Activated B cell treated with CpG ODN at 0.5 μM for 24 hours (primary cell): ENCODE measurements at regions not wholly inside any gene's neighbourhood (a gene's known extent, or its start where the extent isn't known, plus 50 kb on each side); places are given as distances from the start of the nearest gene placed in this dataset.

ENCODE experiments used
- ATAC-seq: fragments of 200-7000 bp; cut with Tn5 transposase; one replicate; pipeline ENCODE4 v1.10.0; 2021; ENCODE audit warnings: low read depth, mild to moderate bottlenecking, moderate library complexity
- CTCF ChIA-PET: fragments of 350-600 bp; sonication (Branson Sonifier 250); formaldehyde crosslinking; loops from one replicate; lab custom pipeline; 2021; ENCODE audit warnings: antibody characterized with exemption; lab: Charles Lee
- POLR2A ChIA-PET: fragments of 350-600 bp; sonication (Branson Sonifier 250); formaldehyde crosslinking; loops from one replicate; lab custom pipeline; 2021; ENCODE audit warnings: antibody characterized with exemption; lab: Charles Lee
- DNase-seq: peaks from one replicate; pipeline ENCODE4 v3.0.0; 2022
- H3K27ac Mint-ChIP-seq: one replicate; pipeline ENCODE4 v1.8.0; 2020; ENCODE audit warnings: mixed read lengths
- H3K27me3 Mint-ChIP-seq: one replicate; pipeline ENCODE4 v1.8.0; 2021; ENCODE audit warnings: mixed read lengths
- H3K36me3 Mint-ChIP-seq: one replicate; pipeline ENCODE4 v1.8.0; 2021; ENCODE audit warnings: low read depth, mixed read lengths
- H3K4me1 Mint-ChIP-seq: one replicate; pipeline ENCODE4 v1.8.0; 2021; ENCODE audit warnings: mixed read lengths
- H3K4me3 Mint-ChIP-seq: one replicate; pipeline ENCODE4 v1.8.0; 2020; ENCODE audit warnings: mild to moderate bottlenecking, mixed read lengths
- H3K9me3 Mint-ChIP-seq: one replicate; pipeline ENCODE4 v1.8.0; 2020; ENCODE audit warnings: mixed read lengths
- intact Hi-C: fragments of 100-400 bp; cut with micrococcal nuclease; formaldehyde crosslinking; loops from one replicate; pipeline ENCODE4 v1.15.1; 2024
- TF ChIP-seq, protein P1 (sequence below): fragments of 200-600 bp; IDR thresholded peaks from one replicate; pipeline ENCODE4 v1.8.0; 2022; ENCODE audit warnings: antibody characterized with exemption, mild to moderate bottlenecking

DNA sequence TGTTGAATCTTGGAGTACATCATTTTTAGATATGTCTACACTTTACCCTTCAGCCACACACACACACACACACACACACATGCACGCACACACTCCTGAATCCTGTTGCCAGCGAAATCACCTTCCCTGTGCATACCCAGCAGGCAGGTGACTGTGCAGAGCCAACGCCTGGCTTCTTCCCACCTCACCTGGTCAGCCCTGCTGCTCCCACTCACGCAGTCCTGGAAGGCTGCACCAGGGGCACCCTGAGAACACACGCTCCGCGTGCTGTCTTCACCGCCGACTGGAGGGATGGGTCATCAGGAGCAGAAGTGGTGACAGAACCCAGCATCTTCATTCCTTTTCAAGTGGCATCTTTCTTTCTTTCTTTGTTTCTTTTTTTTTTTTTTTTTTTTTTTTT is 94.6 kb downstream of the TBXT start:
- CTCF ChIA-PET = no interaction called here
- POLR2A ChIA-PET = no interaction called here
- TF ChIP-seq, protein P1, sequence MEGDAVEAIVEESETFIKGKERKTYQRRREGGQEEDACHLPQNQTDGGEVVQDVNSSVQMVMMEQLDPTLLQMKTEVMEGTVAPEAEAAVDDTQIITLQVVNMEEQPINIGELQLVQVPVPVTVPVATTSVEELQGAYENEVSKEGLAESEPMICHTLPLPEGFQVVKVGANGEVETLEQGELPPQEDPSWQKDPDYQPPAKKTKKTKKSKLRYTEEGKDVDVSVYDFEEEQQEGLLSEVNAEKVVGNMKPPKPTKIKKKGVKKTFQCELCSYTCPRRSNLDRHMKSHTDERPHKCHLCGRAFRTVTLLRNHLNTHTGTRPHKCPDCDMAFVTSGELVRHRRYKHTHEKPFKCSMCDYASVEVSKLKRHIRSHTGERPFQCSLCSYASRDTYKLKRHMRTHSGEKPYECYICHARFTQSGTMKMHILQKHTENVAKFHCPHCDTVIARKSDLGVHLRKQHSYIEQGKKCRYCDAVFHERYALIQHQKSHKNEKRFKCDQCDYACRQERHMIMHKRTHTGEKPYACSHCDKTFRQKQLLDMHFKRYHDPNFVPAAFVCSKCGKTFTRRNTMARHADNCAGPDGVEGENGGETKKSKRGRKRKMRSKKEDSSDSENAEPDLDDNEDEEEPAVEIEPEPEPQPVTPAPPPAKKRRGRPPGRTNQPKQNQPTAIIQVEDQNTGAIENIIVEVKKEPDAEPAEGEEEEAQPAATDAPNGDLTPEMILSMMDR = no peak
- Mint-ChIP-seq H3K36me3 (no peaks in the 10 kb centered on the region), H3K9me3 (peaks cover 14% of the 10 kb centered on the region), H3K4me3 (no peak overlapping the region), H3K27ac (no peak overlapping the region), H3K27me3 (peaks cover 4% of the 10 kb centered on the region), H3K4me1 (no peaks in the 10 kb centered on the region)
- ATAC-seq = no peak
- intact Hi-C loops = no loop called here
- DNase-seq = no peak

DNA sequence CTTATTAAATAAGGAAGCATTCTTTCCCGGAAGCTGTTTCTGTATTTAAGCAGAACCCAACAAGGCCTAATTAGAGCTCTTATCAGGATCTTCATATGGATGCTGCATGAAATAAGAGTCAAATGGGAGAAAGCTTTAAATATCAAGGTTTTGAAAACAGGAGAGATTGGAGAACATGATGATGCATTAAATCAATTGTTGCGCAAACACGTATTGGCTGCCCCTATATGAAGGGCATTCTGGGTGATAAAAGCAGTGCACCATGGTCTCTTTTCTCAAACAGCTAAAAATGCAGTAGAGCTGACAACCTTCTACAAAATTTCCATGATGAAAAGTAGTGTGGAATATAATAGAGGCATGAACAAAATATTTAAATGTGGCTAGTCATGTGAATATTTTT is 98.9 kb downstream of the TBXT start:
- peaks cover 16% of the 10 kb centered on the region for H3K9me3 Mint-ChIP-seq
- no peaks in the 10 kb centered on the region for H3K27me3 Mint-ChIP-seq
- CTCF ChIA-PET = interaction anchor here (0.7 kb wide), 1 partner anchor 28 kb away, joined by 3 read pairs; no protein-coding TSS in a partner anchor
- H3K27ac Mint-ChIP-seq = no peak overlapping the region
- TF ChIP-seq, protein P1 = no peak
- no peak overlapping the region for H3K4me3 Mint-ChIP-seq
- DNase-seq = no peak
- intact Hi-C loops = no loop called here
- no peaks in the 10 kb centered on the region for H3K4me1 Mint-ChIP-seq
- no peak for ATAC-seq
- POLR2A ChIA-PET = no interaction called here
- H3K36me3 Mint-ChIP-seq = no peaks in the 10 kb centered on the region

DNA sequence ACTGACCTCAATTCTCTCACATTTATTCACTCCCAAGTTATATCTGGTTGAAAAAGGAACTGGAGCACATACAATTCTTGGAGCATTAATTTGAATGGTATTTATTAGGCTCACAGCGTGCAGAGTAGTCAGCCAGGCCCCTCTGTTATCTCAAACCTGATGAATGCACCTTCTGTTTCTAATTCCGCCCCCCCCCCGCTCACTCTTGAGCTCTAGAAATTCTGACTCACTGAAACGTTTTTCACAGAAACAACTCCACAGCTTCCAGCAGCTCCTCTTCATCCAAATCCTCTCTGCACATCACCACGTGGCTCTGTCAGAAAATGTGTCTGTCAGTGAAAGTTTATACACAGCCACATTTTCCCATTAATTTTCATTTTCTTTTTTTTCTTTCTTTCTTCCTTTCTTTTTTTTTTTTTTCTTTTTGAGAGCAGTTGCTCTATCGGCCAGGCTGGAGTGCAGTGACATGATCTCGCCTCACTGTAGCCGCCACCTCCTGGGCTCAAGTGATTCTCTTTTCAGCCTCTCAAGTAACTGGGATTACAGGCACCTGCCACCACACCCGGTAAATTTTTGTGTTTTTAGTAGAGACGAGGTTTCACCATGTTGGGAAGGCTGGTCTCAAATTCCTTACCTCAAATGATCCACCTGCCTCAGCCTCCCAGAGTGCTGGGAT is 109.4 kb downstream of the TBXT start:
- Mint-ChIP-seq H3K4me3 (no peak overlapping the region), H3K4me1 (no peaks in the 10 kb centered on the region), H3K27ac (no peak overlapping the region), H3K9me3 (peaks cover 12% of the 10 kb centered on the region), H3K27me3 (peaks cover 4% of the 10 kb centered on the region), H3K36me3 (no peaks in the 10 kb centered on the region)
- ATAC-seq (no peak), DNase-seq (no peak)
- ChIA-PET POLR2A (no interaction called here), CTCF (no interaction called here)
- intact Hi-C loops = no loop called here
- TF ChIP-seq, protein P1 = no peak

DNA sequence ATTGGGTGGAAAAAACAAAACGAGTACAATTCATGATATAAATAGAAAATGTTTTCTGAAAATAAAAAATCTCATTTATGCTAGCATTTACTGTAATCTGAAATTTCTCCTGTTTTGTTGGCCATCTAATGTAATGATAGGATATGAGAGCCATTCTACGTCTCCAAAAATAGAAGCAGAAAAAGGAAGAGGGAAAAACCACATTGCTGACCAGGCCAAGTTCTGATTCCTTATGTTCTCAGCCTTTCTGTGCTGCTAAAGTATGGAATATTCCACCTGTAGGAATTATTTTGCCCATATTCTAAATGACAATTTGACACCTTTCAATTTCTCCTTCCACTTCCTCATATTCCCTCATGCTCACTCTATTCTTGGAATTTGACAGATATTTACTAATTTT is 110.2 kb downstream of the TBXT start:
- peaks cover 4% of the 10 kb centered on the region for H3K27me3 Mint-ChIP-seq

DNA sequence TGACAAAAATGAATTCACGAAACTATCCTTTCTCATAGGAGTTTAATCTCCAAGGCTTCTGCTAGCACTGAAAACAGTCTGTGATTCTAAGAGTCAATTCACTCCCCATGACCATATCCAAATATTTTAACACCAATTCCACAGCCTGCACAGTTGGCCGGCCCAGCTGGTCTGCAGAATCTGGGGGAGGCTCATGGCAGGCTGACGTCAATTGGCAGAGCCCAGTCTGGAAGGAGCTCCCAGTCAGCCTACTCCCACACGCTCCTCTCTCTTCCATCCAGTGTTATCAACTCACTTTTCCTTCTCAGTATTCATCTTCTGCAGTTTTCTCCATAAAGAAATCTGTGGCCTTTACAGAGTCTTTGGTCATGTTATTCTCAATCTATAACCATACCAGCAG is 111.0 kb downstream of the TBXT start:
- Mint-ChIP-seq H3K27me3 (peaks cover 4% of the 10 kb centered on the region), H3K4me1 (no peaks in the 10 kb centered on the region), H3K27ac (no peak overlapping the region), H3K36me3 (no peaks in the 10 kb centered on the region), H3K4me3 (no peak overlapping the region), H3K9me3 (peaks cover 12% of the 10 kb centered on the region)
- CTCF ChIA-PET = no interaction called here
- intact Hi-C loops = no loop called here
- TF ChIP-seq, protein P1 = no peak
- DNase-seq = no peak
- POLR2A ChIA-PET = no interaction called here
- no peak for ATAC-seq

More for the DNA sequence above, 110.2 kb downstream of the TBXT start:
- TF ChIP-seq, protein P1 = no peak
- H3K9me3 Mint-ChIP-seq = peaks cover 7% of the 10 kb centered on the region
- ATAC-seq (no peak), DNase-seq (no peak)
- ChIA-PET POLR2A (no interaction called here), CTCF (no interaction called here)
- intact Hi-C loops = no loop called here
- H3K4me1 Mint-ChIP-seq = no peaks in the 10 kb centered on the region
- no peak overlapping the region for H3K27ac Mint-ChIP-seq
- H3K4me3 Mint-ChIP-seq = no peak overlapping the region
- H3K36me3 Mint-ChIP-seq = no peaks in the 10 kb centered on the region
